ENCODE measurements at regions not wholly inside any gene's neighbourhood (a gene's known extent, or its start where the extent isn't known, plus 50 kb on each side); places are given as distances from the start of the nearest gene placed in this dataset.

- TF ChIP-seq CTCF (IDR thresholded peaks at IDR 0.05; ENCODE audit: low read length) = no peak
- no peak for TF ChIP-seq EZH2 (IDR thresholded peaks at IDR 0.05; ENCODE audit: borderline replicate concordance, low read length)
Measured at GRCh38 chr12:70060634-70061033, 182.6 kb upstream of the CNOT2 start.

Measured in OCI-LY1 (cell line).